PFSK-1 (cell line): ENCODE measurements at regions not wholly inside any gene's neighbourhood (a gene's known extent, or its start where the extent isn't known, plus 50 kb on each side); places are given as distances from the start of the nearest gene placed in this dataset.

Source experiments
- FOXP2 ChIP-seq: optimal IDR thresholded peaks from 2 replicates; pipeline ENCODE3; 2011; ENCODE audit warnings: borderline replicate concordance, control low read depth, inconsistent platforms; ENCODE audit not compliant: insufficient read depth; ENCODE audit errors: extremely low read length, extremely low read depth
- POLR2AphosphoS5 ChIP-seq: IDR thresholded peaks from 2 replicates; pipeline ENCODE4 v1.6.1; 2012; ENCODE audit warnings: low read depth, mild to moderate bottlenecking, control low read depth, low read length, moderate library complexity
- SIN3A ChIP-seq: IDR thresholded peaks from 2 replicates; pipeline ENCODE4 v1.6.1; 2012; ENCODE audit warnings: mild to moderate bottlenecking, low read length, moderate library complexity, borderline replicate concordance; ENCODE audit not compliant: insufficient read depth
- TAF1 ChIP-seq: IDR thresholded peaks from 2 replicates; pipeline ENCODE4 v1.6.1; 2012; ENCODE audit warnings: low read length, control low read depth, borderline replicate concordance; ENCODE audit not compliant: insufficient read depth
- TF ChIP-seq, protein P1 (sequence below), 2 experiments: IDR thresholded peaks; 2 replicates each; pipeline versions ENCODE4 v1.6.1 to v1.8.0; 2011 to 2012; ENCODE audit warnings: low read depth in 2 of 2, low read length in 2 of 2, control low read depth in 1 of 2, inconsistent platforms in 1 of 2, mild to moderate bottlenecking in 1 of 2, moderate library complexity in 1 of 2; ENCODE audit not compliant: insufficient read depth in 1 of 2

DNA sequence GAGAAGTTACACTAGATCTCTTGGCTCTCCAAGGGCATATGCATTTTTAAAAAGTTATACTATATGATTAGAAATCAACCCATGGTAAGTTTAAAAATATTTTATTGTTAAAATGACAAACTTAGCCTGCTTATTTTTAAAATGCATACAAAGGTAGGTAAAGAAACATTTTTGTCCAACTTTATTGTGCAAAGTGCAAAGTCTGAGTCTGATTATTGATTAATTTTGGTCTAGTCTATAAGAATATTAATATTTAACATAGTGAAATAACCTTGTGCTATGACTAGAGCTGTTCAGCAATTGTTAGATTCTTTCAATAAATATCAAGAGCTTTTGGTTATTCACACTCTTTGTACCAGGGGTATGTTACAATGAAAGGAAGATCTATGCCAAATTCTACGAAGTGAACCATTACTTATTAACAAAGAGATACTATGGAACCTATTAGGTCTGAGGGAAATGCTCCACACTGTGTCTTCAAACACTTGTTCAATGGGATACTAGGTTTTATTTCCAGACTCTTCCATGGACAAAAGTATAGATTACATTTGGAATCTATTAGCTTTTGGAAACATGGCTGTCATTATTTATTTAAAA is 70.4 kb downstream of the DIPK2A start:
- no peak for TF ChIP-seq SIN3A
- TF ChIP-seq TAF1 = no peak
- TF ChIP-seq FOXP2 = no peak
- TF ChIP-seq POLR2AphosphoS5 = no peak
- TF ChIP-seq, protein P1, sequence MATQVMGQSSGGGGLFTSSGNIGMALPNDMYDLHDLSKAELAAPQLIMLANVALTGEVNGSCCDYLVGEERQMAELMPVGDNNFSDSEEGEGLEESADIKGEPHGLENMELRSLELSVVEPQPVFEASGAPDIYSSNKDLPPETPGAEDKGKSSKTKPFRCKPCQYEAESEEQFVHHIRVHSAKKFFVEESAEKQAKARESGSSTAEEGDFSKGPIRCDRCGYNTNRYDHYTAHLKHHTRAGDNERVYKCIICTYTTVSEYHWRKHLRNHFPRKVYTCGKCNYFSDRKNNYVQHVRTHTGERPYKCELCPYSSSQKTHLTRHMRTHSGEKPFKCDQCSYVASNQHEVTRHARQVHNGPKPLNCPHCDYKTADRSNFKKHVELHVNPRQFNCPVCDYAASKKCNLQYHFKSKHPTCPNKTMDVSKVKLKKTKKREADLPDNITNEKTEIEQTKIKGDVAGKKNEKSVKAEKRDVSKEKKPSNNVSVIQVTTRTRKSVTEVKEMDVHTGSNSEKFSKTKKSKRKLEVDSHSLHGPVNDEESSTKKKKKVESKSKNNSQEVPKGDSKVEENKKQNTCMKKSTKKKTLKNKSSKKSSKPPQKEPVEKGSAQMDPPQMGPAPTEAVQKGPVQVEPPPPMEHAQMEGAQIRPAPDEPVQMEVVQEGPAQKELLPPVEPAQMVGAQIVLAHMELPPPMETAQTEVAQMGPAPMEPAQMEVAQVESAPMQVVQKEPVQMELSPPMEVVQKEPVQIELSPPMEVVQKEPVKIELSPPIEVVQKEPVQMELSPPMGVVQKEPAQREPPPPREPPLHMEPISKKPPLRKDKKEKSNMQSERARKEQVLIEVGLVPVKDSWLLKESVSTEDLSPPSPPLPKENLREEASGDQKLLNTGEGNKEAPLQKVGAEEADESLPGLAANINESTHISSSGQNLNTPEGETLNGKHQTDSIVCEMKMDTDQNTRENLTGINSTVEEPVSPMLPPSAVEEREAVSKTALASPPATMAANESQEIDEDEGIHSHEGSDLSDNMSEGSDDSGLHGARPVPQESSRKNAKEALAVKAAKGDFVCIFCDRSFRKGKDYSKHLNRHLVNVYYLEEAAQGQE (IDR thresholded peaks at IDR 0.05; ENCODE audit: insufficient read depth in 1 of 2, low read depth in 2 of 2, low read length in 2 of 2) = no peak

DNA sequence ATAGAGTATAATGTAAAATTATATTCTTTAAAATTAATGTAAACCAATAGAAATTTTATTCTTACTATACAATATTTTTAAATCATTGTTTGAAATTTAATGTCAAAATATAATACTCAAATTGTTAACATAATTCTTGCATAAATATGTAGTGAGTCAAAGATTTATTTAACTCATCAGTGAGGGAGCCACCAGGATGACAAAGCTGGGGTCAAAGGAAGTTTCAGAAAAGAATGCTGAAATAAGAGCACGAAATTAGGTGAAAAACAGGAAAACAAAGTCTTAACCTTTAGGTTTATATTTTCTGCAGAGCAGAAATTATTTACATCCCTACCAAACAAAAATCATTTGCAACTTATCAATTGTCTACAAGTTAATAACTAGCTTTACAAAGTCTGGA is 74.1 kb downstream of the DIPK2A start:
- no peak for TF ChIP-seq FOXP2
- TF ChIP-seq, protein P1 (IDR thresholded peaks at IDR 0.05; ENCODE audit: insufficient read depth in 1 of 2, low read depth in 2 of 2, low read length in 2 of 2) = no peak
- TF ChIP-seq POLR2AphosphoS5 = no peak
- no peak for TF ChIP-seq SIN3A

GRCh38 chr3:144049374-144049773 is 77.8 kb downstream of the DIPK2A start:
- no peak for TF ChIP-seq TAF1
- TF ChIP-seq POLR2AphosphoS5 = no peak
- no peak for TF ChIP-seq SIN3A
- TF ChIP-seq FOXP2 = no peak
- TF ChIP-seq, protein P1 (IDR thresholded peaks at IDR 0.05; ENCODE audit: insufficient read depth in 1 of 2, low read depth in 2 of 2, low read length in 2 of 2) = no peak

DNA sequence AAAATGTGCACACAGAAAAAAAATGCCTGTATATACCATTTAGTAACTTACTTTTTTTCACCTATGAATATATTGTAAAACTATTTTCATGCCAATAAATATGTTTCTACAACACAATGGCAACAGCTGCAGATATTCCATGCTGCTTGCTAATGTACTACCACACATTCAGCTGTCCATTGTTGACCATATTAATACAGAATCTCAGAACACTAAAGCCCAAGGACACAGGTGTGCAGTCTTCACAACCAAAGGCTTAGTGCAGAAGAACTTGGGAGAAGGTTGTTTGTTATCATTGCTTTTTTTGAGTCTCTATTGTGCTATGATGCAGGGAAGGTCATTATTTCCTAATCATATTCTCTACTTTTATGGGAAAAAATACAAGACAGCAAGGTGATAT is 79.6 kb downstream of the DIPK2A start:
- no peak for TF ChIP-seq TAF1

GRCh38 chr3:144052275-144052674 is 80.7 kb downstream of the DIPK2A start:
- no peak for TF ChIP-seq SIN3A
- TF ChIP-seq POLR2AphosphoS5 = no peak
- TF ChIP-seq, protein P1 (IDR thresholded peaks at IDR 0.05; ENCODE audit: insufficient read depth in 1 of 2, low read depth in 2 of 2, low read length in 2 of 2) = no peak
- no peak for TF ChIP-seq FOXP2
- no peak for TF ChIP-seq TAF1
